Immature natural killer cell (primary cell): ENCODE measurements at regions not wholly inside any gene's neighbourhood (a gene's known extent, or its start where the extent isn't known, plus 50 kb on each side); places are given as distances from the start of the nearest gene placed in this dataset.

Experiments used
- DNase-seq, 3 donors: peaks; one replicate each; pipeline ENCODE4 v3.0.0; 2022; ENCODE audit warnings: mixed read lengths in 1 of 3
- H3K27ac Mint-ChIP-seq, 6 donors: one replicate each; pipeline ENCODE4 v1.8.0; 2020; ENCODE audit warnings: mixed read lengths in 6 of 6, mild to moderate bottlenecking in 5 of 6, inconsistent platforms in 4 of 6, moderate library complexity in 3 of 6
- H3K27me3 Mint-ChIP-seq, 3 donors: one replicate each; pipeline ENCODE4 v1.8.0; 2020 to 2021; ENCODE audit warnings: low read depth in 3 of 3, mild to moderate bottlenecking in 3 of 3, mixed read lengths in 3 of 3, moderate library complexity in 3 of 3, inconsistent platforms in 1 of 3
- H3K36me3 Mint-ChIP-seq, 3 donors: one replicate each; pipeline ENCODE4 v1.8.0; 2020; ENCODE audit warnings: mixed read lengths in 3 of 3, inconsistent platforms in 2 of 3, mild to moderate bottlenecking in 2 of 3
- H3K4me1 Mint-ChIP-seq, 2 donors: one replicate each; pipeline ENCODE4 v1.8.0; 2020; ENCODE audit warnings: inconsistent platforms in 2 of 2, mild to moderate bottlenecking in 2 of 2, mixed read lengths in 2 of 2, moderate library complexity in 1 of 2
- H3K4me3 Mint-ChIP-seq, 5 donors: one replicate each; pipeline ENCODE4 v1.8.0; 2020; ENCODE audit warnings: mild to moderate bottlenecking in 5 of 5, mixed read lengths in 5 of 5, inconsistent platforms in 3 of 5, moderate library complexity in 3 of 5
- H3K9me3 Mint-ChIP-seq, 6 donors: one replicate each; pipeline ENCODE4 v1.8.0; 2020; ENCODE audit warnings: mild to moderate bottlenecking in 6 of 6, mixed read lengths in 6 of 6, inconsistent platforms in 4 of 6, moderate library complexity in 3 of 6

DNA sequence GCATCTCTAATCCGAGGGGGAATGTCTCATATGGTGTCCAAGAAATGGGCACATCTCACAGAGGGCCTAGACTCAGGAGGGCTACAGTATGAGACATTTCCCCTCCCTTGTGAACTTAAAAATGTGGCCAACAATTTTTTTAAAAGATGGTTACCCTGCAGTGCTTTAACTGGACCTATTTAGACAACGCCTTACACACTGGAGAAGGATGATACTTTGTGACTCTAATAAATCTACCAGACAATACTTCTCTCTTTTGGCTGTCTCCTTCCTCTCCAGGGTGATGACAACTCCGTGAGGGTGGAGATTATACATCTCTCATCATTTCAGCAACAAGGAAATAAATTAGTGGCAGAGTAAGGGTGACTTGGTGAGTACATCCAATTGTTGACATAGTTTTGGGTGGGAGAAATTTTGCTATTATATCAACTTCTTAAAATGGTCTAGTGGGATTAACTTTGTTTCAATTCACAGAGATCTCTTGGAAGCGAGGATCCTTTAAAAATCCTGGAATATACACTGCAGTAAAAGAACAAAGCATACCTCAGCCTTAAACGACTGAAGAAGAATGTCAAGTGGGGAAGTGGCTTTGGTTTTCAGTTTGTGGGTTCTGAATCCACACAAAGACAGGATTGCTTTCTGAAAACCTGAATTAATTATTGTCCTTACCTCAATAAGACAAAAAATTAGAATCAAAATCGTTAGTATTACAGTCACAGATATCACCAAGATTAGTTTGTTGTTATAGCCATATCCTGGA lies 89.8 kb downstream of the KPNA2 start:
- Mint-ChIP-seq H3K4me3 (no peak overlapping the region), H3K36me3 (peaks cover 27 to 39% (median 27%) of the 10 kb centered on the region in 3 donors), H3K27ac (peak overlapping the region; percentile 9 to 83 (median 48)), H3K27me3 (peaks cover 0 to under 1% (median 0%) of the 10 kb centered on the region in 3 donors), H3K9me3 (no peaks in the 10 kb centered on the region), H3K4me1 (peaks cover 13 to 27% of the 10 kb centered on the region in 2 donors)
- DNase-seq: no peak

DNA sequence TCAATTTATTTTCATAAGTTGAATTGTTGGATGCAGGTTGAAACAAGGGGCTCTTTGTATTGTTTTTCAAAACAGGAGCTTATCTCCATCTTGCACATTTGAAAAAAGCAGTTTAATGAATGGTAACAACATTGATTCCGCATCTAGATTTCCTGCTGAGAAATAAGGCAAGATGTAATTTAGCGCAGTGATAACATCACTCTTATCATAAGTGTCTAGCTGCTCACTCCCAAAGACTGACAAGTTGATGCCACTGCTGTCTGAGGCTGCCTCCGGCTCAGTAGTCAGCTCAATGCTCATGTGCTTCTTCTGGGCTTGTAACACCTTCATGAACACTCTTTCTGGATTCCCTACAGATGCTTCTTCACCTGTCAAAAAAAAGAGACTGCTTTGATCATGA lies 92.4 kb downstream of the KPNA2 start:
- H3K4me1 Mint-ChIP-seq: peaks cover 13 to 27% of the 10 kb centered on the region in 2 donors
- H3K4me3 Mint-ChIP-seq: no peak overlapping the region
- peaks cover 19 to 32% (median 21%) of the 10 kb centered on the region in 3 donors for H3K36me3 Mint-ChIP-seq
- H3K27me3 Mint-ChIP-seq: peaks cover 0 to 2% (median 0%) of the 10 kb centered on the region in 3 donors
- no peak for DNase-seq
- H3K27ac Mint-ChIP-seq: no peak overlapping the region
- no peaks in the 10 kb centered on the region for H3K9me3 Mint-ChIP-seq

DNA sequence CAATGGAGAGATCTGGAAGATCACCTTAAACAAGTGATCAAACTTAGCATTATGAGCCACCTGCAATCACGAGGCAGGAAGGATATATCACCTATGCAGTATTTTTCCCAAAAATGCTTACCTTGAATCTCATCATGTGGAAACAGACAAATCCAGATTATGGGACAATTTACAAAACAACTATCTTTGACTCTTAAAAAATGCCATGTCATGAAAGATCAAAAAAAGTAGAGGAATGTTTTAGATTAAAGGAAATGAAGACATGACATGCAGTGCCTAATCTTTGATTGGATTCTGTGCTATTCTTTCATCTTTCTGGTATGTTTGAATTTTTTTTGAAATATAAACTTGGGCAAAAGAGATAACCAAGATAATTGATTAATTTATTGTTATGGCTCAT lies 95.9 kb downstream of the KPNA2 start:
- Mint-ChIP-seq H3K4me1 (peaks cover 3 to 6% of the 10 kb centered on the region in 2 donors), H3K9me3 (no peaks in the 10 kb centered on the region), H3K36me3 (peaks cover 9 to 24% (median 12%) of the 10 kb centered on the region in 3 donors), H3K27me3 (peaks cover 0 to 4% (median 3%) of the 10 kb centered on the region in 3 donors), H3K4me3 (no peak overlapping the region), H3K27ac (peak overlapping the region in 1 of 6 donors; percentile 50)
- DNase-seq: no peak

DNA sequence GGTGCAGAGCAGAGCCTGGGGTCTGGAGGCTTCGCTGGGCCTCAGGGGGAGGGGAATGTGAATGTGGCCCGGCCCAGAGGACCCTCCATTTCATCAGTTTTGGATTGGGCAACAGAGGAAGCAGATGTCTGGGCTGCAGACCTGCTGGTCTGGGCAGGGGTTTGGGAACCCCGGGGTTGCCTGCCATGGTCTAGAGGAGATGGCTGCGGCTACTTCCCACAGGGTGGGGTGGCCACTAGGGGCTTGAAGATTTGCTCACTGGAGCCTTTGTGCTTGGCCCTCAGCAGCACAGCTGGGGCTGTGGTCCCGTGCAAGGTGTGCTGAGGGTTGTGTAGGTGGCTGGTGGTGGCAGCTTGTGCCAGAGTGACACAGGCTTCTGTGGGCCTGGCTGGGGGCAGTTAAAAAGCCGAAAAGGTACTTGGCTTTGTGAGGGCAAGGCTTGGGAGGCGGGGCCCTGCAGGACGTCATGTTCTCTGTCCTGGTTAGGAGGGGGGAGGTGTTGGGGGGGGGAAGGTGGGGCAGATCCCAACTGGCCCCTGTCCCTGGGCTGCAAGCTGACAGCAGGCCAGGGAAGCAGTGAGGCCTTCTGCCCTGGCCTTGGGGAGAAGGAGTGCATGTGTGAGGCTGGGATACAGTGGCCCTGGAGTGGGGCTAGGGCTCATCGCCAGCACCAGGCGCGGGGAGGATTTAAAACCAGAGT lies 98.0 kb downstream of the KPNA2 start:
- no peak overlapping the region for H3K4me3 Mint-ChIP-seq
- no peak overlapping the region for H3K27ac Mint-ChIP-seq
- H3K9me3 Mint-ChIP-seq: no peaks in the 10 kb centered on the region
- peaks cover under 1 to 10% (median 3%) of the 10 kb centered on the region in 3 donors for H3K36me3 Mint-ChIP-seq
- H3K27me3 Mint-ChIP-seq: peaks cover 0 to 4% (median 3%) of the 10 kb centered on the region in 3 donors
- H3K4me1 Mint-ChIP-seq: peaks cover 0 to 5% of the 10 kb centered on the region in 2 donors
- no peak for DNase-seq

DNA sequence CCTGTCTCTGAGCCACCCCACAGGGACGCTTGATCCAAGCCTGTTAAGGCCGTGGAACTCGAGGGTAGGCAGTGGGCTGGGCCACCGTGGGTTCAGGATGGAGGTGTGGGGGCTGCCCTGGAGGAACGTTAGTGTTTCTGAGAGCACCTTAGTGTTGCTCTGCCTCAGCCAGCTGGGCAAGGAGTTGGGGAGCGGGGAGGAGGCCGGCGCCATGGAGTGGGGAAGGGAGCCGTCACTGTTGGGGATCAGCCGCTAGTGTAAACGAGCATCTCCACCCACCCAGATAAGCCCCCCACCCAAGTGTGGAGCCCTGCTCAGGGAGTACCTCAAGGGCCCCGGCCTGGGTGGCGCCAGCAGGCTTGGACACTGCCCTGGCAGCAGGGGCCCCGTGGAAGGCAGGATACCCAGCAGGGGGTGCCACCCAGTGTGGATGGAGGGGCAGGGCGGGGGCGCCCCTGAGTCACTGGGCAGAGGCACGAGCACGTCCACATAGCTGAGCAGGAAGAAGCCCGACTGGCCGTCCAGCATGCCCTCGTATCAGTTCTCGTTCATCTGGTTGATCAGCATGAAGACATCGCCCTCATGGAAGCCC lies 98.6 kb downstream of the KPNA2 start:
- peaks cover 0 to 9% (median 3%) of the 10 kb centered on the region in 3 donors for H3K36me3 Mint-ChIP-seq
- no peaks in the 10 kb centered on the region for H3K9me3 Mint-ChIP-seq
- H3K4me1 Mint-ChIP-seq: peaks cover 0 to 5% of the 10 kb centered on the region in 2 donors
- no peak overlapping the region for H3K4me3 Mint-ChIP-seq
- DNase-seq: no peak
- H3K27me3 Mint-ChIP-seq: peaks cover 0 to 4% (median 3%) of the 10 kb centered on the region in 3 donors
- no peak overlapping the region for H3K27ac Mint-ChIP-seq

DNA sequence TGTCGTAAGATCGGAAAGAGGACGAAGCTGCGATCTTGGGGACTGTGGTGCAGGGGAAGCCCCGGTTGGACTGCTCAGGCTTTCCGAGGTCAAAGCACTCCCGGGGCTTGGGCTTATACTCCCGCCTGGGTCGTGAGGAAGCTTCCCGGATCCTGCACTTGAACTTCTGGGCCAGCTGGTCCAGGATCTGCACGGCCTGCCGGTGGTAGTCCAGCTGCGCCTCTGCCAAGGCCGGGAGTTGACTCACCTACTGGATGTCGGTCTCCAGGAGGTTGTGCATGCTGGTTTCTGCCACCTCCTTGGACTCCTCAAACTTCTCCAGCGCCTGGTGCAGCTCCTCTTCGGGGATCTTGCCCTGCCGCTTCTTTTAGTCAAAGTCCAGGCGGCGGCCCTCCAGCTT lies 99.2 kb downstream of the KPNA2 start:
- Mint-ChIP-seq H3K27ac (no peak overlapping the region), H3K4me3 (no peak overlapping the region), H3K9me3 (no peaks in the 10 kb centered on the region), H3K4me1 (peaks cover 0 to 5% of the 10 kb centered on the region in 2 donors), H3K36me3 (peaks cover 0 to 9% (median 3%) of the 10 kb centered on the region in 3 donors), H3K27me3 (peaks cover 0 to 4% (median 3%) of the 10 kb centered on the region in 3 donors)
- DNase-seq: no peak

DNA sequence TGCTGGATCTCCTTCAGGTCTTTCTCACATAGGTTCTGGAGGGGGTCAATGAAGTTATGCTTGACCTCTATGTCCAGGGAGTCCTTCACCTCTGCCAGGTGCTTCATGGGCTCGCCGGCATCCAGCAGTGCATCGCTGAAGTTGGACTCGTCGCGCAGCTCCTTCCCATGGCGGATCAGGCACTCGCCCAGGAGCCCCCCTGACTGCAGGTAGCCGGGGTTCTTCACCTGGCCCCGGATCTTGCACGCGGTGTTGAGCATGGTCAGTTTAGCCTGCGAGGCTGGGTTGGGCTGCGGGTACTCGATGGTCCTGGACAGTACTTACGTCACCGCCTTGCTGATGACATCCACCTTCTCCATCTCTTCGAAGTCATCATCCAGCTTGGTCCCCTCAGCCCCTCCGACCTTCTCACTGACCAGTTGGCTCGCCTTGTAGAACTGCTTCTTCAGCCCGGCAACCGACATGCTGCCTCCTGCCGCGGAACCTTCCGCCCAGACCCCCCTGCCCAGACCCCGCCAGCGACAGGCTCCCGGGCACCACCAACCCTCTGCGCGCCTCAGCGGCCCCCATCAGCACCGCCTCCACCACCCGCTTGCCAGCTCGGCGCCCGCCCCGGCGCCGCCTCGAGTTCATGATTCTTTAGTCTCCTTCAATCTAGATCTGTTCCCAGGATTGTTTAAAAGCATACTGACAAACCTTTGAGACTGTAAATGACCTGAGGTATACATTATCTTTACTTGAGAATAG lies 99.8 kb downstream of the KPNA2 start:
- DNase-seq: no peak
- Mint-ChIP-seq H3K27me3 (peaks cover 0 to 4% (median 3%) of the 10 kb centered on the region in 3 donors), H3K4me3 (no peak overlapping the region), H3K36me3 (peaks cover 0 to 6% (median 0%) of the 10 kb centered on the region in 3 donors), H3K27ac (no peak overlapping the region), H3K4me1 (peaks cover 0 to 5% of the 10 kb centered on the region in 2 donors), H3K9me3 (no peaks in the 10 kb centered on the region)

DNA sequence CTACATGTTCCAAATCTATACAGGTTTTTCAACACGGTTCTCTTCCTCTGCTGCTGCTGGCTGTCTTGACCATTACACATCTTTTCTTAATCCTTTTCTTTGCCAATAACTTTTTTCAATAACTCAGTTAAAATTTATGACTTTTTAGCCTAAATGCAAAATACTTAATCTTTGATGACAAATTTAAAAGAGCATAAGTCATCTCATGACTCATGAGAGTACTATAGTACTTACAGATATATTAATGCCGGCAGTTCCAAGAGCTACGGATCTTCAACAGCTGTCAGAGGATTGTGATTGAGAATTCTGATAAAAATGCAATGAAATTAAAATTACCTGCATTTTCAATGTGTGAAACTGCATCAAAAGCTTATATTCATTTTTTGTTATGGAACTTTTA lies 105.5 kb downstream of the KPNA2 start:
- H3K4me3 Mint-ChIP-seq: no peak overlapping the region
- peak overlapping the region in 1 of 6 donors; percentile 68 for H3K27ac Mint-ChIP-seq
- H3K9me3 Mint-ChIP-seq: no peaks in the 10 kb centered on the region
- no peaks in the 10 kb centered on the region for H3K27me3 Mint-ChIP-seq
- H3K4me1 Mint-ChIP-seq: peaks cover 0 to 6% of the 10 kb centered on the region in 2 donors
- H3K36me3 Mint-ChIP-seq: peaks cover 0 to 4% (median 0%) of the 10 kb centered on the region in 3 donors
- no peak for DNase-seq

DNA sequence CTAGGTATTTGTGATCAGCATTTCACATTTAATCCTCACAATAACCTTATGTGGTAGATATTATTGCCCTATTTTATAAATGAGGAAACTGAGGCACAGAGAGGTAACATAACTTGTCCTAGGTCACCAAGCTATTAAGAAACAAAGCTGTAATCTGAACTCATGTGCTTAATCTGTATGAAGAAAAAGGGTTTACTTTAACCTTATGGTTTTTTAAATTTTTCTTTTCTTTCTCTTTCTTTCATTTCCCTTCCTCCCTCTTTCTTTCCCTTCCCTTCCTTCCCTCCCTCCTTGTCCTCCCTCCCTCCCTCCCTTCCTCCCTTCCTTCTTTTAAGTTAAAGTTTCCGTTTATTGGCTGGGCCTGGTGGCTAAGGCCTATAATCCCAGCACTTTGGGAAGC lies 105.2 kb upstream of the AMZ2 start:
- Mint-ChIP-seq H3K27me3 (no peaks in the 10 kb centered on the region), H3K27ac (no peak overlapping the region), H3K36me3 (peaks cover 0 to 7% (median 3%) of the 10 kb centered on the region in 3 donors), H3K4me3 (no peak overlapping the region), H3K4me1 (peaks cover 0 to 6% of the 10 kb centered on the region in 2 donors), H3K9me3 (no peaks in the 10 kb centered on the region)
- no peak for DNase-seq

DNA sequence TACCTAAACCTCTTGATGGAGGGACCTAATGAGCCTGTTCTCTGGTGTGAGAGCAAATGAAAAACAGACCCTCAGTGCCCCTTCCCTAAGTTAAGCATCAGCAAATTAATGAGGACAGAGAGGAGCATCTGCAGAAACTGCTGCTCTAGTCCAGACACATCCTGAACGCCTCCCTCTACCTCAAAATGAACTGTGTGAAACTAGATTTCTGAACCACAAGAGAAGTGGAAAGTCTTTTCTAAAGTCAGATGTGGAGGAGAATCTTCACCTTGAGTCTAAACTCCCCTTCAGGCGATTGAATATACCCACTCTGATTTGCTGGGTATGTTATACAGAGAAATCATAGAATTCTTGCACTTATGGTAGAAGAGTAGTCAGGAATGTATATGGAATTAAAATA lies 104.4 kb upstream of the AMZ2 start:
- peaks cover 0 to 7% (median 3%) of the 10 kb centered on the region in 3 donors for H3K36me3 Mint-ChIP-seq
- no peak overlapping the region for H3K4me3 Mint-ChIP-seq
- H3K27ac Mint-ChIP-seq: no peak overlapping the region

DNA sequence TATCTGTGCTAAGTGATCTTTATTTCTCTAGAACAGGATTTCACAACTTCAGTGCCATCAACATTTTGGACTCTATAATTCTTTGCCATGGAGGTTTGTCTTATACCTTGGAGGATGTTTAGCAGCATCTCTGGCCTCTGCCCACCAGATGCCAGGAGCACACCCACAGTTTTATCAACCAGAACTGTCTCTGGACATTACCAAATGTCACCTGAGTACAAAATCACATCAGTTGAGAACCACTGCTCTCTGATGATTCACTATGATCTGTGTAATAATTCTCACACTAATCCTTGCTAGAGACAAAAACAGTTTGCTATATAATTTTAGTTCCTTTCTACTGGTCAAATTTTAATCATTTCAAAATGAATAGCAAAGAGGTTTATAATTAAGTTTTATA lies 102.8 kb upstream of the AMZ2 start:
- Mint-ChIP-seq H3K27me3 (no peaks in the 10 kb centered on the region), H3K4me1 (peaks cover 0 to 6% of the 10 kb centered on the region in 2 donors), H3K36me3 (peaks cover 0 to 7% (median 3%) of the 10 kb centered on the region in 3 donors), H3K9me3 (no peaks in the 10 kb centered on the region), H3K4me3 (no peak overlapping the region), H3K27ac (no peak overlapping the region)
- DNase-seq: no peak

More for the DNA sequence above, 104.4 kb upstream of the AMZ2 start:
- Mint-ChIP-seq H3K27me3 (no peaks in the 10 kb centered on the region), H3K9me3 (no peaks in the 10 kb centered on the region), H3K4me1 (peaks cover 0 to 6% of the 10 kb centered on the region in 2 donors)
- no peak for DNase-seq

DNA sequence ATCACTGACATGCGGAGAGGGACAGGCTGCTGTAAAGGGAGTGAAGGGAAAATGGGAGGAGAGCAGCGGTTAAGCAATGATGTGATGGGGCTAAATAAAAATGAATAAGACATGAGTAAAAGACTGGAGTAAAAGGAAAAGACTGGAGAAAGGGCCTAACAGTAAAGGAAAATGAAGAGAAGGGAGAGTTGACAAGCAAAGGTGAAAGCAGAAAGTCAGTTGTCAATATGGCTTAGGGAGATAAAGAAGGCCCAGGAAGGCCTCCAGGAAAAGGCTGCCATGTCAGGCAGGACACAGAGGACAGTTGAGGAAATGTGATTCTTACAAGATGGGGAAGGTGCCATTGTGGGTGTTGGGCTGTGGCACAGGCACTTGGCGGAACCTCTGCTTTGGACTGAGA lies 98.9 kb upstream of the AMZ2 start:
- Mint-ChIP-seq H3K27ac (no peak overlapping the region), H3K4me3 (no peak overlapping the region), H3K4me1 (no peaks in the 10 kb centered on the region), H3K9me3 (no peaks in the 10 kb centered on the region), H3K27me3 (no peaks in the 10 kb centered on the region), H3K36me3 (peaks cover 0 to 7% (median 0%) of the 10 kb centered on the region in 3 donors)
- no peak for DNase-seq

DNA sequence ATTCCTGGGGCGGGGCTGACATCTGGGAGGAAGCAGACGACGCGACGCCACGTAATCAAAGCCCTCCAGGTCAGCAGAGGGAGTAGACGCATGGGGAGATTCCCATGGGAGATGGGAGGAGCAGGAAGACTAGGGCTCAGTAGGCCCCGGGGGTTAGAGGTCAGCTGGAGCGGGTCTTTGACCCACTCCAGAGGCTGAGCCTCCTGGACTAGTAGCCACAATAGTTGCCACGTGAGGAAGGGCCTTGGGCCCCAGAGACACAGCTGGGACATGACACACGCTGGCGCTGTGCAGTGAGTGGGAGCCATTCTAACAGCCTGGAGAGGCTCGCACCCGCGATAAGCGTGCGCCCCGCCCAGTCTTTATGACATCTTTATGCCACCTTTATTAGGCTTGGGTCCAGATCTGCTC lies 95.7 kb upstream of the AMZ2 start:
- Mint-ChIP-seq H3K4me3 (no peak overlapping the region), H3K27ac (peak overlapping the region in 1 of 6 donors; percentile 40), H3K36me3 (peaks cover 0 to 2% (median 0%) of the 10 kb centered on the region in 3 donors), H3K4me1 (no peaks in the 10 kb centered on the region), H3K27me3 (peaks cover 0 to 2% (median 0%) of the 10 kb centered on the region in 3 donors), H3K9me3 (no peaks in the 10 kb centered on the region)
- DNase-seq: no peak
